ENCODE measurements at regions not wholly inside any gene's neighbourhood (a gene's known extent, or its start where the extent isn't known, plus 50 kb on each side); places are given as distances from the start of the nearest gene placed in this dataset.

GRCh38 chr2:122389694-122390093, 634.2 kb downstream of the TSN start:
- Histone ChIP-seq H3K4me1 (ENCODE audit: insufficient read depth, low read length) (no peaks in the 10 kb centered on the region), H3K79me2 (ENCODE audit: insufficient read depth, low read length) (no peaks in the 10 kb centered on the region), H3K9me3 (ENCODE audit: insufficient read depth, low read depth, low read length) (no peaks in the 10 kb centered on the region), H3K9ac (ENCODE audit: low read length) (no peak overlapping the region), H3K27ac (ENCODE audit: low read depth, low read length) (no peak overlapping the region), H3K4me3 (ENCODE audit: insufficient read depth, low read depth, low read length) (no peak overlapping the region), H3K36me3 (ENCODE audit: insufficient read depth, low read length) (no peaks in the 10 kb centered on the region), H2AFZ (ENCODE audit: low read depth, low read length) (no peak overlapping the region), H3K4me2 (ENCODE audit: low read length) (no peak overlapping the region), H4K20me1 (ENCODE audit: insufficient read depth, low read length) (no peaks in the 10 kb centered on the region), H3K27me3 (ENCODE audit: insufficient read depth, low read length) (no peaks in the 10 kb centered on the region)
- no peaks in the 10 kb centered on the region for H3K36me3 Mint-ChIP-seq (ENCODE audit: low read depth, unreplicated experiment)
- no peaks in the 10 kb centered on the region for H3K27me3 Mint-ChIP-seq (ENCODE audit: low read depth, unreplicated experiment)
- no peak for TF ChIP-seq EZH2 (IDR thresholded peaks at IDR 0.05; ENCODE audit: insufficient read depth, low read length)
- TF ChIP-seq CTCF (IDR thresholded peaks at IDR 0.05; ENCODE audit: insufficient read depth, low read depth, low read length) = no peak
- DNase-seq (ENCODE audit: low read depth) = no peak
- H3K4me3 Mint-ChIP-seq (ENCODE audit: unreplicated experiment) = no peak overlapping the region
- H3K9me3 Mint-ChIP-seq (ENCODE audit: unreplicated experiment) = no peaks in the 10 kb centered on the region
- no peak for FAIRE-seq
- H3K27ac Mint-ChIP-seq (ENCODE audit: unreplicated experiment) = peak overlapping the region; percentile 98
- peaks cover 22% of the 10 kb centered on the region for H3K4me1 Mint-ChIP-seq (ENCODE audit: low read depth, unreplicated experiment)

GRCh38 chr2:122390406-122390805, 635.0 kb downstream of the TSN start:
- Histone ChIP-seq H3K9ac (ENCODE audit: low read length) (no peak overlapping the region), H4K20me1 (ENCODE audit: insufficient read depth, low read length) (no peaks in the 10 kb centered on the region), H3K27me3 (ENCODE audit: insufficient read depth, low read length) (no peaks in the 10 kb centered on the region), H3K79me2 (ENCODE audit: insufficient read depth, low read length) (no peaks in the 10 kb centered on the region), H3K4me2 (ENCODE audit: low read length) (no peak overlapping the region), H2AFZ (ENCODE audit: low read depth, low read length) (no peak overlapping the region), H3K4me3 (ENCODE audit: insufficient read depth, low read depth, low read length) (no peak overlapping the region), H3K27ac (ENCODE audit: low read depth, low read length) (no peak overlapping the region), H3K36me3 (ENCODE audit: insufficient read depth, low read length) (no peaks in the 10 kb centered on the region), H3K9me3 (ENCODE audit: insufficient read depth, low read depth, low read length) (no peaks in the 10 kb centered on the region), H3K4me1 (ENCODE audit: insufficient read depth, low read length) (no peaks in the 10 kb centered on the region)
- no peaks in the 10 kb centered on the region for H3K36me3 Mint-ChIP-seq (ENCODE audit: low read depth, unreplicated experiment)
- no peaks in the 10 kb centered on the region for H3K27me3 Mint-ChIP-seq (ENCODE audit: low read depth, unreplicated experiment)
- FAIRE-seq (no peak), DNase-seq (ENCODE audit: low read depth) (no peak)
- no peak for TF ChIP-seq CTCF (IDR thresholded peaks at IDR 0.05; ENCODE audit: insufficient read depth, low read depth, low read length)
- TF ChIP-seq EZH2 (IDR thresholded peaks at IDR 0.05; ENCODE audit: insufficient read depth, low read length) = no peak
- H3K27ac Mint-ChIP-seq (ENCODE audit: unreplicated experiment) = peak overlapping the region; percentile 98
- no peaks in the 10 kb centered on the region for H3K9me3 Mint-ChIP-seq (ENCODE audit: unreplicated experiment)
- no peak overlapping the region for H3K4me3 Mint-ChIP-seq (ENCODE audit: unreplicated experiment)
- H3K4me1 Mint-ChIP-seq (ENCODE audit: low read depth, unreplicated experiment) = peaks cover 22% of the 10 kb centered on the region

GRCh38 chr2:122391726-122392125, 636.3 kb downstream of the TSN start:
- H3K27ac ChIP-seq (ENCODE audit: low read depth, low read length) = no peak overlapping the region
- no peak overlapping the region for H2AFZ ChIP-seq (ENCODE audit: low read depth, low read length)
- no peaks in the 10 kb centered on the region for H4K20me1 ChIP-seq (ENCODE audit: insufficient read depth, low read length)
- Mint-ChIP-seq H3K9me3 (ENCODE audit: unreplicated experiment) (no peaks in the 10 kb centered on the region), H3K4me1 (ENCODE audit: low read depth, unreplicated experiment) (peaks cover 22% of the 10 kb centered on the region), H3K36me3 (ENCODE audit: low read depth, unreplicated experiment) (no peaks in the 10 kb centered on the region), H3K27me3 (ENCODE audit: low read depth, unreplicated experiment) (no peaks in the 10 kb centered on the region), H3K27ac (ENCODE audit: unreplicated experiment) (peak overlapping the region; percentile 77), H3K4me3 (ENCODE audit: unreplicated experiment) (no peak overlapping the region)
- TF ChIP-seq EZH2 (IDR thresholded peaks at IDR 0.05; ENCODE audit: insufficient read depth, low read length) = no peak
- TF ChIP-seq CTCF (IDR thresholded peaks at IDR 0.05; ENCODE audit: insufficient read depth, low read depth, low read length) = no peak
- no peaks in the 10 kb centered on the region for H3K36me3 ChIP-seq (ENCODE audit: insufficient read depth, low read length)
- no peak overlapping the region for H3K4me2 ChIP-seq (ENCODE audit: low read length)
- H3K4me3 ChIP-seq (ENCODE audit: insufficient read depth, low read depth, low read length) = no peak overlapping the region
- H3K27me3 ChIP-seq (ENCODE audit: insufficient read depth, low read length) = no peaks in the 10 kb centered on the region
- H3K4me1 ChIP-seq (ENCODE audit: insufficient read depth, low read length) = no peaks in the 10 kb centered on the region
- DNase-seq (ENCODE audit: low read depth) (no peak), FAIRE-seq (no peak)
- H3K79me2 ChIP-seq (ENCODE audit: insufficient read depth, low read length) = no peaks in the 10 kb centered on the region
- no peak overlapping the region for H3K9ac ChIP-seq (ENCODE audit: low read length)
- H3K9me3 ChIP-seq (ENCODE audit: insufficient read depth, low read depth, low read length) = no peaks in the 10 kb centered on the region
